OCI-LY3 (cell line): ENCODE measurements at regions not wholly inside any gene's neighbourhood (a gene's known extent, or its start where the extent isn't known, plus 50 kb on each side); places are given as distances from the start of the nearest gene placed in this dataset.

Source experiments
- H2AFZ ChIP-seq: fragments of 200-600, 300-600 bp; shearing (Covaris generic); 2 replicates; pipeline ENCODE4 v1.6.0; 2014; ENCODE audit warnings: antibody characterized with exemption, low read depth, low read length
- H3K27ac ChIP-seq: fragments of 200-600, 300-600 bp; sonication (generic); 2 replicates; pipeline ENCODE4 v1.5.1; 2014; ENCODE audit warnings: mild to moderate bottlenecking, low read length, moderate library complexity, mixed read lengths
- H3K27me3 ChIP-seq: fragments of 200-600, 300-600 bp; sonication (generic); 2 replicates; pipeline ENCODE4 v1.6.1; 2014; ENCODE audit warnings: low read depth, low read length, mixed read lengths
- H3K36me3 ChIP-seq: fragments of 200-600, 300-600 bp; sonication (generic); replicated peaks from 2 replicates; pipeline ENCODE3; 2014; ENCODE audit warnings: low read depth, low read length, mixed read lengths
- H3K4me1 ChIP-seq: fragments of 300-600, 200-600 bp; sonication (generic); 2 replicates; pipeline ENCODE4 v1.6.1; 2014; ENCODE audit warnings: low read length, mixed read lengths
- H3K4me2 ChIP-seq: fragments of 200-600, 300-600 bp; sonication (generic); 2 replicates; pipeline ENCODE4 v1.6.1; 2014; ENCODE audit warnings: low read length, mixed read lengths
- H3K4me3 ChIP-seq: fragments of 300-600, 200-600 bp; sonication (generic); 2 replicates; pipeline ENCODE4 v1.5.1; 2014; ENCODE audit warnings: antibody characterized with exemption, mild to moderate bottlenecking, low read length, moderate library complexity
- H3K79me2 ChIP-seq: fragments of 300-600, 200-600 bp; shearing (Covaris generic); 2 replicates; pipeline ENCODE4 v1.6.1; 2014; ENCODE audit warnings: mild to moderate bottlenecking, low read length, mixed read lengths
- H3K9ac ChIP-seq: fragments of 300-600, 200-600 bp; shearing (Covaris generic); 2 replicates; pipeline ENCODE4 v1.6.0; 2014; ENCODE audit warnings: mild to moderate bottlenecking, low read length, moderate library complexity
- H3K9me3 ChIP-seq: fragments of 200-600, 300-600 bp; shearing (Covaris generic); 2 replicates; pipeline ENCODE4 v1.6.1; 2014; ENCODE audit warnings: low read length, mixed read lengths; ENCODE audit not compliant: insufficient read depth
- H4K20me1 ChIP-seq: fragments of 200-600, 300-600 bp; sonication (generic); 2 replicates; pipeline ENCODE4 v1.6.1; 2016; ENCODE audit warnings: low read length, mixed read lengths; ENCODE audit not compliant: insufficient read depth
- CTCF ChIP-seq: fragments of 200-600, 300-600 bp; sonication (generic); IDR thresholded peaks from 2 replicates; pipeline ENCODE4 v1.5.1; 2014; ENCODE audit warnings: antibody characterized with exemption, low read length, low read depth
- EZH2phosphoT487 ChIP-seq: fragments of 200-600 bp; shearing (Covaris generic); IDR thresholded peaks from 2 replicates; pipeline ENCODE4 v1.6.1; 2018; ENCODE audit warnings: antibody characterized with exemption, mixed run types, low read depth

- no peak overlapping the region for H2AFZ ChIP-seq
- no peak overlapping the region for H3K9ac ChIP-seq
- H3K4me1 ChIP-seq, result peaks cover 10% of the 10 kb centered on the region
- H3K4me3 ChIP-seq, result no peak overlapping the region
- H3K79me2 ChIP-seq, result no peaks in the 10 kb centered on the region
- H3K36me3 ChIP-seq, result peaks cover 9% of the 10 kb centered on the region
- no peaks in the 10 kb centered on the region for H3K27me3 ChIP-seq
- H3K27ac ChIP-seq, result no peak overlapping the region
- H4K20me1 ChIP-seq, result no peaks in the 10 kb centered on the region
- no peak overlapping the region for H3K4me2 ChIP-seq
- TF ChIP-seq CTCF (no peak), EZH2phosphoT487 (no peak)
- peaks cover 9% of the 10 kb centered on the region; the same call in 1 of the 2 replicates for H3K9me3 ChIP-seq
These were observed 228.2 kb upstream of the BLID start for GRCh38 chr11:122344215-122344614.

- Histone ChIP-seq H3K9me3 (peaks cover 9% of the 10 kb centered on the region; the same call in 1 of the 2 replicates), H3K4me1 (peaks cover 10% of the 10 kb centered on the region), H3K27me3 (no peaks in the 10 kb centered on the region), H3K79me2 (no peaks in the 10 kb centered on the region), H4K20me1 (no peaks in the 10 kb centered on the region), H3K36me3 (peaks cover 9% of the 10 kb centered on the region), H3K4me3 (no peak overlapping the region), H3K9ac (no peak overlapping the region), H3K4me2 (no peak overlapping the region), H2AFZ (no peak overlapping the region), H3K27ac (no peak overlapping the region)
- no peak for TF ChIP-seq CTCF
- no peak for TF ChIP-seq EZH2phosphoT487
These were observed 227.2 kb upstream of the BLID start for GRCh38 chr11:122343210-122343609.

- no peak for TF ChIP-seq EZH2phosphoT487
- no peak for TF ChIP-seq CTCF
- Histone ChIP-seq H2AFZ (peak overlapping the region; percentile 51; the same call in 1 of the 2 replicates), H4K20me1 (no peaks in the 10 kb centered on the region), H3K36me3 (peaks cover 9% of the 10 kb centered on the region), H3K4me1 (peaks cover 10% of the 10 kb centered on the region), H3K9ac (no peak overlapping the region), H3K27ac (peak overlapping the region; percentile 40; the same call in 1 of the 2 replicates), H3K9me3 (peaks cover 9% of the 10 kb centered on the region; the same call in 1 of the 2 replicates), H3K27me3 (no peaks in the 10 kb centered on the region), H3K79me2 (no peaks in the 10 kb centered on the region), H3K4me3 (no peak overlapping the region), H3K4me2 (no peak overlapping the region)
These were observed 226.2 kb upstream of the BLID start for GRCh38 chr11:122342089-122342744.

- no peaks in the 10 kb centered on the region for H4K20me1 ChIP-seq
- no peaks in the 10 kb centered on the region for H3K27me3 ChIP-seq
- H2AFZ ChIP-seq, result no peak overlapping the region
- H3K4me3 ChIP-seq, result no peak overlapping the region
- H3K36me3 ChIP-seq, result peaks cover 9% of the 10 kb centered on the region
- no peak overlapping the region for H3K27ac ChIP-seq
- no peaks in the 10 kb centered on the region for H3K79me2 ChIP-seq
- no peak for TF ChIP-seq CTCF
- no peak for TF ChIP-seq EZH2phosphoT487
- H3K4me1 ChIP-seq, result peaks cover 10% of the 10 kb centered on the region
- peaks cover 9% of the 10 kb centered on the region; the same call in 1 of the 2 replicates for H3K9me3 ChIP-seq
- no peak overlapping the region for H3K4me2 ChIP-seq
- H3K9ac ChIP-seq, result no peak overlapping the region
These were observed 225.5 kb upstream of the BLID start for GRCh38 chr11:122341477-122341876.
